Mammary epithelial cell (primary cell): ENCODE measurements at regions not wholly inside any gene's neighbourhood (a gene's known extent, or its start where the extent isn't known, plus 50 kb on each side); places are given as distances from the start of the nearest gene placed in this dataset.

ENCODE experiments used
- CTCF ChIP-seq, 2 donors: IDR thresholded peaks in 1 of 2; conservative IDR thresholded peaks in 1 of 2; 2 replicates each; pipeline ENCODE4 v1.5.1; 2011 to 2012; ENCODE audit warnings: inconsistent platforms in 2 of 2, low read length in 2 of 2, mild to moderate bottlenecking in 2 of 2, control low read depth in 1 of 2, low read depth in 1 of 2; ENCODE audit not compliant: insufficient read depth in 1 of 2; ENCODE audit errors: extremely low read depth in 1 of 2
- EZH2 ChIP-seq: IDR thresholded peaks from 2 replicates; pipeline ENCODE4 v1.6.1; 2012; ENCODE audit warnings: low read length, inconsistent platforms, borderline replicate concordance

GRCh38 chr18:52007105-52007504 lies 332.9 kb upstream of the DCC start:
- peak in 1 of 2 donors; percentile 0 for TF ChIP-seq CTCF (conservative IDR thresholded peaks at IDR 0.05 in 1 of 2, IDR thresholded peaks at IDR 0.05 in 1 of 2; ENCODE audit: extremely low read depth in 1 of 2, insufficient read depth in 1 of 2, low read depth in 1 of 2, low read length in 2 of 2)
- TF ChIP-seq EZH2: no peak
